ENCODE measurements at regions not wholly inside any gene's neighbourhood (a gene's known extent, or its start where the extent isn't known, plus 50 kb on each side); places are given as distances from the start of the nearest gene placed in this dataset.

DNA sequence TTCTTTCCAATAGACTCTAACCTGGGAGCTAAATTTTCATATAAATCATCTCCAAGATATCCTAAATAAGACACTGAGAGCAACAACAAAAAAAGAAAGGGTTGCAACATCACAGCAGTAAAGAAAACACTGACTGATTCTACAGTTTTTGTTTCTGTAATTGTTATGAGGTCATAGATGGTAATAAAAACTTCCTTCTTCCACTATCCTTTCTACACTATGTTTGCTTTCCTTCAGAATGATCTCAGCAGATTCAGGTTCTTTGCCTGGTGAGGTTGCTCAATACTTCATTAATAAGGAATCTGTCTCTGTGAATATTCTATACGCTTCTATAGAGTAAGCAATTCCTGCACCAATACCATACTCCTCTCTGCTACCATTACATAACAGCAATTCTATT, 835.6 kb upstream of the GRAMD2B start:
- TF ChIP-seq, protein P1, sequence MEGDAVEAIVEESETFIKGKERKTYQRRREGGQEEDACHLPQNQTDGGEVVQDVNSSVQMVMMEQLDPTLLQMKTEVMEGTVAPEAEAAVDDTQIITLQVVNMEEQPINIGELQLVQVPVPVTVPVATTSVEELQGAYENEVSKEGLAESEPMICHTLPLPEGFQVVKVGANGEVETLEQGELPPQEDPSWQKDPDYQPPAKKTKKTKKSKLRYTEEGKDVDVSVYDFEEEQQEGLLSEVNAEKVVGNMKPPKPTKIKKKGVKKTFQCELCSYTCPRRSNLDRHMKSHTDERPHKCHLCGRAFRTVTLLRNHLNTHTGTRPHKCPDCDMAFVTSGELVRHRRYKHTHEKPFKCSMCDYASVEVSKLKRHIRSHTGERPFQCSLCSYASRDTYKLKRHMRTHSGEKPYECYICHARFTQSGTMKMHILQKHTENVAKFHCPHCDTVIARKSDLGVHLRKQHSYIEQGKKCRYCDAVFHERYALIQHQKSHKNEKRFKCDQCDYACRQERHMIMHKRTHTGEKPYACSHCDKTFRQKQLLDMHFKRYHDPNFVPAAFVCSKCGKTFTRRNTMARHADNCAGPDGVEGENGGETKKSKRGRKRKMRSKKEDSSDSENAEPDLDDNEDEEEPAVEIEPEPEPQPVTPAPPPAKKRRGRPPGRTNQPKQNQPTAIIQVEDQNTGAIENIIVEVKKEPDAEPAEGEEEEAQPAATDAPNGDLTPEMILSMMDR (IDR thresholded peaks at IDR 0.05; ENCODE audit: unreplicated experiment): no peak

DNA sequence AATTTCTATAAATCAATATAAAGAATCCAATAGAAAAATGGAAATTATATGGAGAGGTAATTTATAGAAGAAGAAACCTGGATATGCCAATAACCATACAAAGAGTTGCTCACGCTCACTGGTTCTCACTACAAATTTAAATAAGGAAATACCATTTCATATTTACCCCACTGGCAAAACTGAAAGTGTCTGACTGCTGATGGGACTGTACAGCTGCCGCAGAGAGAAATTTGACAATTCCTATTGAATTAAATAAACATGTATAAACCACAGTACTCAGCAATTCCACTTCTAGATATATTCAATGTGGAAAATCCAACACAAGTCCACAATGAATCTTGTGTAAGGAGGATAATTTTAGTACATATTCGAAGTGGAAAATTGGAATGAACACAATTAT, 830.4 kb upstream of the GRAMD2B start:
- H3K36me3 Mint-ChIP-seq (ENCODE audit: insufficient read depth): no peaks in the 10 kb centered on the region
- TF ChIP-seq, protein P1 (IDR thresholded peaks at IDR 0.05; ENCODE audit: unreplicated experiment): no peak
- DNase-seq (ENCODE audit: low spot score, unreplicated experiment): no peak
- H3K27me3 Mint-ChIP-seq: no peaks in the 10 kb centered on the region
- H3K27ac Mint-ChIP-seq: no peak overlapping the region
- no peaks in the 10 kb centered on the region for H3K9me3 Mint-ChIP-seq (ENCODE audit: low read depth)
- peaks cover 11% of the 10 kb centered on the region for H3K4me1 Mint-ChIP-seq (ENCODE audit: low read depth)
- no peak overlapping the region for H3K4me3 Mint-ChIP-seq (ENCODE audit: low read depth)

More for the DNA sequence above, 835.6 kb upstream of the GRAMD2B start:
- H3K27ac Mint-ChIP-seq: no peak overlapping the region
- H3K27me3 Mint-ChIP-seq: no peaks in the 10 kb centered on the region
- peaks cover 11% of the 10 kb centered on the region for H3K4me1 Mint-ChIP-seq (ENCODE audit: low read depth)
- H3K4me3 Mint-ChIP-seq (ENCODE audit: low read depth): no peak overlapping the region
- H3K36me3 Mint-ChIP-seq (ENCODE audit: insufficient read depth): no peaks in the 10 kb centered on the region
- DNase-seq (ENCODE audit: low spot score, unreplicated experiment): no peak
- no peaks in the 10 kb centered on the region for H3K9me3 Mint-ChIP-seq (ENCODE audit: low read depth)

DNA sequence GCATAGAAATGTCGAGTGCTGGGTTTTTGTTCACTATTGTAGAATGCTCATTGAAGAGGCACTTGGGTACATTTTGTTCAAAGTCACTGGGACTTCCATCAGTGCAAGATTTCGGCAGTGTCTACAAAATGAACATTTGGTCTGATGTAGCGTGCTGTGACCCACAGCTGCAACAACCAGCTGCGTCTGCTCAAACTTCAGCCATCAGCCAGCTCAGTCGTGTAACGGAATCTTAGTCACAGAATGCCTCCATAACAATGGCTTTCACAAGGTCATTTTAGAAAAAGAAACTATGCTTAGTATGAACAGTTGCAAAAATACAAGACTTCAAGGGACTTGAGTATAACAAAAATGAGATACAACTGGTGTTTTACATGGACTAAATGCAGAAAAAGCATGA, 828.1 kb upstream of the GRAMD2B start:
- peaks cover 7% of the 10 kb centered on the region for H3K4me1 Mint-ChIP-seq (ENCODE audit: low read depth)
- TF ChIP-seq, protein P1 (IDR thresholded peaks at IDR 0.05; ENCODE audit: unreplicated experiment): no peak
- no peaks in the 10 kb centered on the region for H3K36me3 Mint-ChIP-seq (ENCODE audit: insufficient read depth)
- no peak overlapping the region for H3K4me3 Mint-ChIP-seq (ENCODE audit: low read depth)
- no peaks in the 10 kb centered on the region for H3K27me3 Mint-ChIP-seq
- H3K9me3 Mint-ChIP-seq (ENCODE audit: low read depth): no peaks in the 10 kb centered on the region
- DNase-seq (ENCODE audit: low spot score, unreplicated experiment): no peak
- H3K27ac Mint-ChIP-seq: no peak overlapping the region

DNA sequence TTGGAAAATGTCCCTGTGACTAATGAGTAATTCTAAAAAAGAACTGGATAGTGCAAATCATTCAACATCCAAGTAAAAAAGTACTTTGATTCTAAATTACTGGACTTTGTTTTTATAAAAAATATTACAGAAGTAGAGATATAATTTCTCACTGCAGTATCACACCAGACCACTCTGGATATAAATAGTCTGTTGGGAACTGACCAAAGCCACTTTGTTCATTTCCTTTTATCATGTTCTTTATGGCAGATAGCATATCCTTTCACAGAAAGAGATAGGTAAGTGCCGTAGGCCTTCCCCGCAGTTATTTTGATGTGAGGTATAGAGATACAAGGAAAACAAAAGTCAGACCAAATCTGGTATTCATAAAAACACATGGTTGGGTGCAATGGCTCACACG, 827.4 kb upstream of the GRAMD2B start:
- Mint-ChIP-seq H3K27me3 (no peaks in the 10 kb centered on the region), H3K4me1 (ENCODE audit: low read depth) (peaks cover under 1% of the 10 kb centered on the region), H3K9me3 (ENCODE audit: low read depth) (no peaks in the 10 kb centered on the region), H3K4me3 (ENCODE audit: low read depth) (no peak overlapping the region), H3K27ac (no peak overlapping the region), H3K36me3 (ENCODE audit: insufficient read depth) (no peaks in the 10 kb centered on the region)
- TF ChIP-seq, protein P1 (IDR thresholded peaks at IDR 0.05; ENCODE audit: unreplicated experiment): no peak
- no peak for DNase-seq (ENCODE audit: low spot score, unreplicated experiment)

DNA sequence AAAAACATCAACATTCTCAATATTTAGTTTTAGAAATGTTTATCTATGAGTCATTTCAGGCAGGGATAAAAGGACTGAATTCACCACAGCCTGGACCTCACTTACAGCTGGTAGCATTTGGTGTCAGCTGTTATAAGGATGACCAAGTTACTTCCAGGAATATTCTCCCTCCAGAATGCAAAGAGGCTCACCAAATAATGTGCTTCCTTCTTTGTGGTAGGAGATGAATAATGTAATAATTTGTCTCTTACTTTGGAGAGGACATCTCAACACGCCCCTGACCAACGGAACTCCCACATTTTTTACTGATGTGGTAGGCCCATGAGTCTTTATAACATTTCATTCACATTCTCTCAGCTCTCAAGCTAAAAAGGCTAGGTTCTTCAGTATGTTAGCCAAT, 825.9 kb upstream of the GRAMD2B start:
- no peaks in the 10 kb centered on the region for H3K36me3 Mint-ChIP-seq (ENCODE audit: insufficient read depth)
- no peak overlapping the region for H3K4me3 Mint-ChIP-seq (ENCODE audit: low read depth)
- no peak for DNase-seq (ENCODE audit: low spot score, unreplicated experiment)
- H3K9me3 Mint-ChIP-seq (ENCODE audit: low read depth): no peaks in the 10 kb centered on the region
- H3K27me3 Mint-ChIP-seq: no peaks in the 10 kb centered on the region
- TF ChIP-seq, protein P1 (IDR thresholded peaks at IDR 0.05; ENCODE audit: unreplicated experiment): no peak
- no peaks in the 10 kb centered on the region for H3K4me1 Mint-ChIP-seq (ENCODE audit: low read depth)
- no peak overlapping the region for H3K27ac Mint-ChIP-seq
